GM12878 (cell line): ENCODE measurements at regions not wholly inside any gene's neighbourhood (a gene's known extent, or its start where the extent isn't known, plus 50 kb on each side); places are given as distances from the start of the nearest gene placed in this dataset.

Experiments
- ATAC-seq: fragments of 200-7000 bp; cut with Tn5 transposase; 3 replicates; pipeline ENCODE4 v1.9.1; 2020; ENCODE audit warnings: mild to moderate bottlenecking, moderate library complexity
- BruUV-seq: library from RNA; stranded (reverse); fragments of 400-500 nt; replicated peaks from 2 replicates; lab custom pipeline; 2021; lab: Mats Ljungman, UMichigan
- CTCF ChIA-PET: fragments of 300-600 bp; sonication (Branson Sonifier 250); formaldehyde crosslinking; extraction: SDS; loops from one replicate; lab custom pipeline; 2021; ENCODE audit warnings: inconsistent platforms; lab: Yijun Ruan, JAX
- POLR2A ChIA-PET: fragments of 350-600 bp; formaldehyde crosslinking; extraction: SDS; loops from one replicate; lab custom pipeline; 2021; ENCODE audit warnings: inconsistent platforms; lab: Charles Lee
- RAD21 ChIA-PET: fragments of 300-600 bp; sonication (Branson Sonifier 250); formaldehyde crosslinking; loops from one replicate; lab custom pipeline; 2023; ENCODE audit warnings: antibody characterized with exemption; ENCODE audit not compliant: unreplicated experiment; lab: Charles Lee
- SMC1A ChIA-PET: fragments of 300-600 bp; sonication (Branson Sonifier 250); formaldehyde crosslinking; loops from one replicate; lab custom pipeline; 2023; ENCODE audit not compliant: unreplicated experiment, uncharacterized antibody; lab: Charles Lee
- DNase-seq: peaks from one replicate; pipeline ENCODE4 v3.0.0-alpha.2; 2011; ENCODE audit warnings: low read depth, low spot score
- FAIRE-seq: peaks from 3 replicates; lab custom pipeline; 2011; peaks lifted over from hg19 to GRCh38; lab: Jason Lieb, UNC
- H2AFZ ChIP-seq: 2 replicates; pipeline ENCODE4 v1.6.0; 2011; ENCODE audit warnings: low read depth, low read length, control low read depth; ENCODE audit not compliant: control insufficient read depth
- H3K27ac ChIP-seq: 2 replicates; pipeline ENCODE4 v1.5.1; 2011; ENCODE audit warnings: control low read depth; ENCODE audit not compliant: control insufficient read depth, insufficient read depth
- H3K27me3 ChIP-seq, 2 experiments: replicated peaks in 1 of 2; 2 replicates each; pipeline versions ENCODE4 v1.6.0 to v1.6.1; 2011; ENCODE audit warnings: low read length in 1 of 2; ENCODE audit not compliant: control insufficient read depth in 2 of 2, insufficient read depth in 2 of 2
- H3K36me3 ChIP-seq, 2 experiments: 2 replicates each; pipeline ENCODE4 v1.5.1; 2011; ENCODE audit warnings: low read length in 1 of 2; ENCODE audit not compliant: control insufficient read depth in 2 of 2, insufficient read depth in 2 of 2
- H3K4me1 ChIP-seq: 2 replicates; pipeline ENCODE4 v1.6.1; 2011; ENCODE audit warnings: mild to moderate bottlenecking, low read length, moderate library complexity, mixed read lengths; ENCODE audit not compliant: control insufficient read depth, insufficient read depth
- H3K4me2 ChIP-seq: 2 replicates; pipeline ENCODE4 v1.6.0; 2011; ENCODE audit warnings: control low read depth; ENCODE audit not compliant: control insufficient read depth, insufficient read depth
- H3K4me3 ChIP-seq: fragments of 200-600 bp; sonication (generic); 2 replicates; pipeline ENCODE4 v1.5.1; 2016
- H3K79me2 ChIP-seq: 2 replicates; pipeline ENCODE4 v1.6.0; 2011; ENCODE audit warnings: low read length; ENCODE audit not compliant: control insufficient read depth, insufficient read depth
- H3K9ac ChIP-seq: 2 replicates; pipeline ENCODE4 v1.8.0; 2011; ENCODE audit warnings: low read length, control low read depth, mixed read lengths; ENCODE audit not compliant: control insufficient read depth, insufficient read depth
- H3K9me3 ChIP-seq: replicated peaks from 3 replicates; pipeline ENCODE4 v1.5.1; 2011; ENCODE audit warnings: mild to moderate bottlenecking, low read length; ENCODE audit not compliant: control insufficient read depth, insufficient read depth
- H4K20me1 ChIP-seq: 2 replicates; pipeline ENCODE4 v1.6.0; 2011; ENCODE audit not compliant: control insufficient read depth, insufficient read depth
- CBFB ChIP-seq: IDR thresholded peaks from 2 replicates; pipeline ENCODE4 v1.6.1; 2016; ENCODE audit warnings: antibody characterized with exemption, low read depth
- CBX3 ChIP-seq: fragments of 200-600 bp; sonication (generic); IDR thresholded peaks from 2 replicates; pipeline ENCODE4 v1.6.1; 2016; ENCODE audit warnings: low read depth, borderline replicate concordance
- CHD1 ChIP-seq: IDR thresholded peaks from 2 replicates; pipeline ENCODE4 v1.6.1; 2012; ENCODE audit warnings: low read depth, low read length, improper control_type of control experiment
- CREB1 ChIP-seq: IDR thresholded peaks from 2 replicates; pipeline ENCODE4 v1.6.1; 2012; ENCODE audit warnings: low read depth, mild to moderate bottlenecking, inconsistent platforms
- ETV6 ChIP-seq, 2 experiments: fragments of 450-650 bp in 1 of 2; IDR thresholded peaks in 1 of 2; conservative IDR thresholded peaks in 1 of 2; 2 replicates each; pipeline ENCODE4 v1.6.1; 2014; ENCODE audit warnings: antibody characterized with exemption in 1 of 2, borderline replicate concordance in 1 of 2, low read depth in 1 of 2, mild to moderate bottlenecking in 1 of 2, moderate library complexity in 1 of 2
- FOXM1 ChIP-seq: IDR thresholded peaks from 2 replicates; pipeline ENCODE4 v1.6.1; 2012; ENCODE audit warnings: low read depth, mild to moderate bottlenecking, inconsistent platforms, low read length, moderate library complexity
- MEF2B ChIP-seq: fragments of 450-650 bp; IDR thresholded peaks from 2 replicates; pipeline ENCODE4 v1.6.1; 2018; ENCODE audit warnings: mild to moderate bottlenecking, moderate library complexity; ENCODE audit not compliant: partially characterized antibody, poor library complexity, severe bottlenecking
- NR2C1 ChIP-seq: fragments of 450-650 bp; IDR thresholded peaks from 2 replicates; pipeline ENCODE4 v1.6.1; 2017; ENCODE audit warnings: antibody characterized with exemption, mild to moderate bottlenecking, moderate library complexity
- POLR2AphosphoS5 ChIP-seq: IDR thresholded peaks from 2 replicates; pipeline ENCODE4 v1.6.1; 2011; ENCODE audit warnings: mild to moderate bottlenecking, low read length, inconsistent platforms
- POU2F2 ChIP-seq: IDR thresholded peaks from 3 replicates; pipeline ENCODE4 v1.6.1; 2011; ENCODE audit warnings: low read depth, mild to moderate bottlenecking, low read length, borderline replicate concordance
- SIX5 ChIP-seq: IDR thresholded peaks from 2 replicates; pipeline ENCODE4 v1.6.1; 2011; ENCODE audit warnings: mild to moderate bottlenecking, low read depth, low read length, moderate library complexity; ENCODE audit not compliant: severe bottlenecking
- SP1 ChIP-seq: IDR thresholded peaks from one replicate; pipeline ENCODE4 v1.6.1; 2011; ENCODE audit warnings: low read depth, low read length
- SRF ChIP-seq, 2 experiments: IDR thresholded peaks; 2 replicates each; pipeline ENCODE4 v1.6.1; 2011; ENCODE audit warnings: low read depth in 2 of 2, low read length in 2 of 2, mild to moderate bottlenecking in 1 of 2, moderate library complexity in 1 of 2
- TARDBP ChIP-seq: IDR thresholded peaks from 2 replicates; pipeline ENCODE4 v1.6.1; 2016; ENCODE audit warnings: borderline replicate concordance
- TCF7 ChIP-seq: IDR thresholded peaks from 2 replicates; pipeline ENCODE4 v1.6.1; 2014; ENCODE audit warnings: antibody characterized with exemption, borderline replicate concordance
- ZZZ3 ChIP-seq: IDR thresholded peaks from 2 replicates; pipeline ENCODE4 v1.6.1; 2011; ENCODE audit warnings: low read depth; ENCODE audit not compliant: control insufficient read depth, insufficient read length
- in situ Hi-C: fragments of 300-500 bp; cut with MboI; formaldehyde crosslinking; loops from 9 replicates; pipeline ENCODE4 v1.14.3; 2018; ENCODE audit warnings: mixed read lengths
- intact Hi-C: fragments of 100-400 bp; cut with micrococcal nuclease; formaldehyde crosslinking; loops from one replicate; pipeline ENCODE4 v1.14.2; 2022; ENCODE audit not compliant: unreplicated experiment
- TF ChIP-seq, protein P1 (sequence below): IDR thresholded peaks from 2 replicates; pipeline ENCODE4 v1.6.1; 2012; ENCODE audit warnings: low read depth, low read length, improper control_type of control experiment
- TF ChIP-seq, protein P2 (sequence below): fragments of 450-650 bp; IDR thresholded peaks from 2 replicates; pipeline ENCODE4 v1.6.1; 2017; ENCODE audit warnings: mild to moderate bottlenecking, low read depth, inconsistent platforms; ENCODE audit not compliant: poor library complexity, severe bottlenecking
- TF ChIP-seq, protein P3 (sequence below): IDR thresholded peaks from 2 replicates; pipeline ENCODE4 v1.6.1; 2011; ENCODE audit warnings: borderline replicate concordance, low read depth, mild to moderate bottlenecking, moderate library complexity, low read length; ENCODE audit not compliant: insufficient read depth, poor library complexity, severe bottlenecking

DNA sequence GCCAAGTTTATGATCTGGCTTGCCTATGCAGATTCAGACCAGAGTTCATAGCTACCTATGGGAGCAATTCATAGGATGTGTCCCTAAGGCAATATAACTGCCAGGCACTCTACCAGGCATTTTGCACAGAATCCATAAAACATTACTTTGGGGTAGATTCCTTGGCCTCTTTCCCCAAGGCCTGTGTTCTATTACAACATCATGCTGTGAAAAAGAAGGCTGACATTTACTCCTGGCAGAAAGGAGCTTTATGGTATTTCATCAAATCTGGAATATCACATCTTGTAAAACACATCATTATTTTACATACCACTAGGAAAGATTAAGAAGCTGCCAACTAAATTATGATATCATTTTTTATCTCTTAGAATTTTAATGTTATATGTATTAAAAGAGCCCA, 287.0 kb upstream of the MARCKS start:
- Histone ChIP-seq H3K79me2 (no peaks in the 10 kb centered on the region), H3K4me2 (no peak overlapping the region), H3K9me3 (no peaks in the 10 kb centered on the region), H3K4me3 (no peak overlapping the region), H3K36me3 (no peaks in the 10 kb centered on the region), H4K20me1 (no peaks in the 10 kb centered on the region), H3K4me1 (no peaks in the 10 kb centered on the region), H3K9ac (no peak overlapping the region), H2AFZ (no peak overlapping the region), H3K27ac (no peak overlapping the region), H3K27me3 (no peaks in the 10 kb centered on the region)
- no TSS peak for BruUV-seq
- TF ChIP-seq MEF2B (no peak), CREB1 (no peak), SRF (IDR thresholded peaks at IDR 0.05; ENCODE audit: low read depth in 2 of 2, low read length in 2 of 2) (no peak), POLR2AphosphoS5 (no peak), SP1 (no peak), SIX5 (no peak), TARDBP (no peak), ZZZ3 (no peak), POU2F2 (no peak), CBFB (no peak), FOXM1 (no peak), NR2C1 (no peak), TCF7 (no peak), CBX3 (no peak), CHD1 (no peak), ETV6 (conservative IDR thresholded peaks at IDR 0.05 in 1 of 2, IDR thresholded peaks at IDR 0.05 in 1 of 2; ENCODE audit: borderline replicate concordance in 1 of 2, low read depth in 1 of 2) (no peak)
- TF ChIP-seq, protein P1, sequence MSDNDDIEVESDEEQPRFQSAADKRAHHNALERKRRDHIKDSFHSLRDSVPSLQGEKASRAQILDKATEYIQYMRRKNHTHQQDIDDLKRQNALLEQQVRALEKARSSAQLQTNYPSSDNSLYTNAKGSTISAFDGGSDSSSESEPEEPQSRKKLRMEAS: no peak
- TF ChIP-seq, protein P2, sequence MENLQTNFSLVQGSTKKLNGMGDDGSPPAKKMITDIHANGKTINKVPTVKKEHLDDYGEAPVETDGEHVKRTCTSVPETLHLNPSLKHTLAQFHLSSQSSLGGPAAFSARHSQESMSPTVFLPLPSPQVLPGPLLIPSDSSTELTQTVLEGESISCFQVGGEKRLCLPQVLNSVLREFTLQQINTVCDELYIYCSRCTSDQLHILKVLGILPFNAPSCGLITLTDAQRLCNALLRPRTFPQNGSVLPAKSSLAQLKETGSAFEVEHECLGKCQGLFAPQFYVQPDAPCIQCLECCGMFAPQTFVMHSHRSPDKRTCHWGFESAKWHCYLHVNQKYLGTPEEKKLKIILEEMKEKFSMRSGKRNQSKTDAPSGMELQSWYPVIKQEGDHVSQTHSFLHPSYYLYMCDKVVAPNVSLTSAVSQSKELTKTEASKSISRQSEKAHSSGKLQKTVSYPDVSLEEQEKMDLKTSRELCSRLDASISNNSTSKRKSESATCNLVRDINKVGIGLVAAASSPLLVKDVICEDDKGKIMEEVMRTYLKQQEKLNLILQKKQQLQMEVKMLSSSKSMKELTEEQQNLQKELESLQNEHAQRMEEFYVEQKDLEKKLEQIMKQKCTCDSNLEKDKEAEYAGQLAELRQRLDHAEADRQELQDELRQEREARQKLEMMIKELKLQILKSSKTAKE: no peak
- TF ChIP-seq, protein P3, sequence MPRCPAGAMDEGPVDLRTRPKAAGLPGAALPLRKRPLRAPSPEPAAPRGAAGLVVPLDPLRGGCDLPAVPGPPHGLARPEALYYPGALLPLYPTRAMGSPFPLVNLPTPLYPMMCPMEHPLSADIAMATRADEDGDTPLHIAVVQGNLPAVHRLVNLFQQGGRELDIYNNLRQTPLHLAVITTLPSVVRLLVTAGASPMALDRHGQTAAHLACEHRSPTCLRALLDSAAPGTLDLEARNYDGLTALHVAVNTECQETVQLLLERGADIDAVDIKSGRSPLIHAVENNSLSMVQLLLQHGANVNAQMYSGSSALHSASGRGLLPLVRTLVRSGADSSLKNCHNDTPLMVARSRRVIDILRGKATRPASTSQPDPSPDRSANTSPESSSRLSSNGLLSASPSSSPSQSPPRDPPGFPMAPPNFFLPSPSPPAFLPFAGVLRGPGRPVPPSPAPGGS: no peak
- DNase-seq: no peak
- ChIA-PET RAD21 (no interaction called here), SMC1A (interaction anchor here (0.8 to 1.9 kb wide), 10 partner anchors 9 to 263 kb away, joined by 3 to 5 read pairs (median 4); no protein-coding TSS in a partner anchor), CTCF (interaction anchor here (0.7 to 1.2 kb wide), 2 partner anchors 12 to 63 kb away, joined by 3 to 4 read pairs; no protein-coding TSS in a partner anchor), POLR2A (no interaction called here)
- FAIRE-seq: no peak
- in situ Hi-C loops: no loop called here
- ATAC-seq: no peak
- intact Hi-C loops: no loop called here
